Mesothelial cell of epicardium (in vitro differentiated cells): ENCODE measurements at regions not wholly inside any gene's neighbourhood (a gene's known extent, or its start where the extent isn't known, plus 50 kb on each side); places are given as distances from the start of the nearest gene placed in this dataset.

Source experiments
- DNase-seq, 2 experiments: peaks; one replicate each; pipeline ENCODE4 v3.0.0; 2021; ENCODE audit warnings: low spot score in 2 of 2; ENCODE audit not compliant: unreplicated experiment in 2 of 2
- H3K27ac Mint-ChIP-seq: 2 replicates; pipeline ENCODE4 v1.8.0; 2021; ENCODE audit warnings: mixed read lengths
- H3K27me3 Mint-ChIP-seq: 2 replicates; pipeline ENCODE4 v1.8.0; 2021; ENCODE audit warnings: low read depth, mixed read lengths
- H3K36me3 Mint-ChIP-seq: 2 replicates; pipeline ENCODE4 v1.8.0; 2021; ENCODE audit warnings: mixed read lengths
- H3K4me1 Mint-ChIP-seq: 2 replicates; pipeline ENCODE4 v1.8.0; 2021; ENCODE audit warnings: mixed read lengths
- H3K4me3 Mint-ChIP-seq: 2 replicates; pipeline ENCODE4 v1.8.0; 2021; ENCODE audit warnings: mild to moderate bottlenecking, moderate library complexity, mixed read lengths
- H3K9me3 Mint-ChIP-seq: 2 replicates; pipeline ENCODE4 v1.8.0; 2021; ENCODE audit warnings: mixed read lengths
- TF ChIP-seq, protein P1 (sequence below): fragments of 200-600 bp; sonication (generic); IDR thresholded peaks from one replicate; pipeline ENCODE4 v1.5.0; 2021; ENCODE audit warnings: antibody characterized with exemption; ENCODE audit not compliant: unreplicated experiment

GRCh38 chr13:91086936-91087716 is 260.4 kb upstream of the MIR17HG start:
- Mint-ChIP-seq H3K36me3 (no peaks in the 10 kb centered on the region), H3K9me3 (no peaks in the 10 kb centered on the region), H3K27me3 (no peaks in the 10 kb centered on the region), H3K4me3 (no peak overlapping the region), H3K27ac (no peak overlapping the region), H3K4me1 (peaks cover 11% of the 10 kb centered on the region)
- TF ChIP-seq, protein P1, sequence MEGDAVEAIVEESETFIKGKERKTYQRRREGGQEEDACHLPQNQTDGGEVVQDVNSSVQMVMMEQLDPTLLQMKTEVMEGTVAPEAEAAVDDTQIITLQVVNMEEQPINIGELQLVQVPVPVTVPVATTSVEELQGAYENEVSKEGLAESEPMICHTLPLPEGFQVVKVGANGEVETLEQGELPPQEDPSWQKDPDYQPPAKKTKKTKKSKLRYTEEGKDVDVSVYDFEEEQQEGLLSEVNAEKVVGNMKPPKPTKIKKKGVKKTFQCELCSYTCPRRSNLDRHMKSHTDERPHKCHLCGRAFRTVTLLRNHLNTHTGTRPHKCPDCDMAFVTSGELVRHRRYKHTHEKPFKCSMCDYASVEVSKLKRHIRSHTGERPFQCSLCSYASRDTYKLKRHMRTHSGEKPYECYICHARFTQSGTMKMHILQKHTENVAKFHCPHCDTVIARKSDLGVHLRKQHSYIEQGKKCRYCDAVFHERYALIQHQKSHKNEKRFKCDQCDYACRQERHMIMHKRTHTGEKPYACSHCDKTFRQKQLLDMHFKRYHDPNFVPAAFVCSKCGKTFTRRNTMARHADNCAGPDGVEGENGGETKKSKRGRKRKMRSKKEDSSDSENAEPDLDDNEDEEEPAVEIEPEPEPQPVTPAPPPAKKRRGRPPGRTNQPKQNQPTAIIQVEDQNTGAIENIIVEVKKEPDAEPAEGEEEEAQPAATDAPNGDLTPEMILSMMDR = no peak
- no peak for DNase-seq

DNA sequence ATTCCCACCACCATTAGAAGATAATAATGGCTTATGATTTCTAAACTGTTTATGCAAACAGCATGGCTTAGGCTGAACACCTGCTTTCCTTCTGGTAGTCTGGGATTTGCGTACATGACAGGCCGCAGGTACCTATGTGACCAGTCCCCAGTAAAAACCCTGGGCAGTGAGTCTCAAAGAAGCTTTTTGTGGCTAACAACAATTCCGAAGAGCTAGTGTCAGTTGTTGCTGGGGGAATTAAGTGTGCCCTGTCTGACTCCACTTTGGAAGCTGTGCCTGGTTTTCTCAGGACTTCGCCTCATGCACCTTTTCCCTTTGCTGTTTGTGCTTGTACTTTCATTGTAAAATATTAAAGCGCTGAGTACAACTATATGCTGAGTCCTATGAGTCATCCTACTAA is 250.2 kb upstream of the MIR17HG start:
- no peak for DNase-seq
- peaks cover 14% of the 10 kb centered on the region for H3K4me1 Mint-ChIP-seq
- H3K36me3 Mint-ChIP-seq = no peaks in the 10 kb centered on the region
- H3K9me3 Mint-ChIP-seq = no peaks in the 10 kb centered on the region
- no peaks in the 10 kb centered on the region for H3K27me3 Mint-ChIP-seq
- TF ChIP-seq, protein P1 = no peak
- no peak overlapping the region for H3K4me3 Mint-ChIP-seq
- H3K27ac Mint-ChIP-seq = no peak overlapping the region

- Mint-ChIP-seq H3K36me3 (no peaks in the 10 kb centered on the region), H3K27ac (no peak overlapping the region), H3K4me1 (peaks cover 8% of the 10 kb centered on the region), H3K4me3 (no peak overlapping the region), H3K9me3 (peaks cover 16% of the 10 kb centered on the region), H3K27me3 (no peaks in the 10 kb centered on the region)
- DNase-seq = no peak
- TF ChIP-seq, protein P1 = no peak
Observed at GRCh38 chr13:91099877-91100276, 247.6 kb upstream of the MIR17HG start.

GRCh38 chr13:91100944-91101343 is 246.5 kb upstream of the MIR17HG start:
- Mint-ChIP-seq H3K36me3 (no peaks in the 10 kb centered on the region), H3K27me3 (no peaks in the 10 kb centered on the region), H3K27ac (peak overlapping the region; percentile 49), H3K4me3 (no peak overlapping the region), H3K9me3 (peaks cover 23% of the 10 kb centered on the region), H3K4me1 (peaks cover 8% of the 10 kb centered on the region)
- no peak for DNase-seq
- TF ChIP-seq, protein P1 = no peak

DNA sequence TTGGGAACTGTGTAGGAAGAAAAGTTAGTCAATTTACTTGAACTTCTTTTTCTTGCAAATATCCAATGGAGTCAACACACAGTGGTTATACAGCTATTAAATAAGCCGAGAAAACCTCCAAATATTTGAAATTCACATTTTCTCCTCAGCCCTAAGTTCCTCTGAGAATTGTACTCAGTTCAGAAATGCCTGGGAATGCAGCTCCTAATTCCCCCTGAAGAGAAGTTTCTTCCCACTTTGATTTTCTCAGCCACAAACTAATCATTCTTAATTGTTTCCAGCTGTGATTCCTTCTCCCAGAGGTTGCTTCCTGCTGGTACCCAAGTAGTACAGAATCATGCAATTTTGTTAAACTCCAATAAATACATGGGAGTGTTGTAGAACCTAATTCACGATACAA is 246.1 kb upstream of the MIR17HG start:
- peaks cover 23% of the 10 kb centered on the region for H3K9me3 Mint-ChIP-seq
- H3K36me3 Mint-ChIP-seq = no peaks in the 10 kb centered on the region
- TF ChIP-seq, protein P1 = no peak
- no peak overlapping the region for H3K4me3 Mint-ChIP-seq
- H3K27ac Mint-ChIP-seq = peak overlapping the region; percentile 49
- H3K4me1 Mint-ChIP-seq = peaks cover 8% of the 10 kb centered on the region
- no peaks in the 10 kb centered on the region for H3K27me3 Mint-ChIP-seq
- DNase-seq = no peak
